ENCODE measurements at regions not wholly inside any gene's neighbourhood (a gene's known extent, or its start where the extent isn't known, plus 50 kb on each side); places are given as distances from the start of the nearest gene placed in this dataset.
"Not testable (repeated sequence)": the region's sequence is repeated elsewhere in the genome, so short reads cannot be mapped to it uniquely, and the experiment has no call there.

DNA sequence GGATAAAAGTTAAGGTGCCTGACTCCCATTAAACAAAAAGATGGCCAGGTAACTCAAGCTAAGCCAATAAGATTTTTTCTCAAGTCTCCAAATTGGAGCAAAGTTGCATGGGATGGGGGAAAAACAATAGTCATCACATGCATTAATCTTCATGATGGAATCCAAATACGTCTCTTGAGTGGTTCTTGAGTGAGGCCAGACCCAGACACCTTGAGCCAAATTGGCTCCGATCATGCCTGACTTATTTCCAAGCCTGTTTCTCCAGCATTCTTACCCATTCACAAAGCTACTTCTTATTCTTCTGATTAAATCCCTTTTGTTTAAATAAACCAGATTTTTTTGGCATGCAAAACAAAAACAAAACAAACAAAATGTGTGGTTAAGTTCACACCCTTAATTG, 420.3 kb upstream of the NRSN1 start:
- DNase-seq, result no peak

DNA sequence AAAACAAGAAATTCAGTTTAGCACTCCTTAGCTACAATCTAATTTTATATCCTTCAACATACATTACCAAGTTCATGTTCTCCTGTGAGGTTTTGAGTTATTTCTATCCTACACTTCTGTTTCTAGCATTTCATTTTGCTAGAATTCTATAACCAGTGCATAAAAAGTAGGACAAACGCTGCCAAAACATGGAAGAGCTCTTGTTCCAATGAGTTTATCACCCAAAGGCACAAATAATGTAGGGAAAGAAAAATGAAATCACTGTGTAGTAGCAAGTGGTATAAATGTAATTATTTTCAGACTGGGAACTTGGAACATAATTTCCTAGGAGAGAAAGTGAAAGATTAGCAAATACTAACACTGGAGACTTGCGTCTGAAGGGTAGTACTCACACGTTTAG, 413.3 kb upstream of the NRSN1 start:
- no peak for DNase-seq

DNA sequence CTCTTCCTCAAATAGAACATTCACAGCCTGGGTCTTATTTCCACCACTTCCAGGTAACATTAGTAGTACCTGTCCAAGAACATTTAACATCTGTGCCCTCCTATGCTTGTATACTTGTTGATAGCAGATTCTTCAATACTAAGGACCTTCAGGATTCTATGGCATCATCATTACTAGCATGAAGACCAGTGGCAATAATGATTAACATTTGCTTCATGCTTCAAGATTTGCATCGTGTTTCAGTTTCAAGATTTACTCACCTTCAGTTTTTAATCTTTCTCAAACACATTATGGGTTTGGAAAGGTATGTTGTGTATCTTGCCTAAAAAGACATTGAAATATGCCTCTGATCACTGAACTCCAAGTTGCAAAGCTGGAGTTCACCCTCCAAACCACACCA, 412.8 kb upstream of the NRSN1 start:
- peak; percentile 2 for DNase-seq

DNA sequence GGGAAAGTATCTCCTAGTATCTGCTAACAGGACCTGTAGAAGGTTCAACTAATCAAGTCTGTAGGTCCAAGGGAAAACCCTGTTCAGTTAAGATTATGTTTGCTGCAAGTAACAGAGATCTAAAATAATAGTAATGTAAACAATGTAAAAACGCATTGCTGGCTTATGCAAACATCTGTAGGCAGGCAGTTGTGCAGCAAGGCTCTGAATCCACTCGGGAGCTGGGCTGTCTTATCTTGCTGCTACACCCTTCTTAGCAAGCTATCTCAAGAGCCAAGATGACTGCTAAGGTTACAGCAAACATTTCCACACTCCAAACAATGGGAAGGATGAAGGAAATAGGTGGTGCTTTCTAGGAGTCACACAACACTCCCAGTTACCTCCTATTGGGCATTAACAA, 397.3 kb upstream of the NRSN1 start:
- no peak for DNase-seq

DNA sequence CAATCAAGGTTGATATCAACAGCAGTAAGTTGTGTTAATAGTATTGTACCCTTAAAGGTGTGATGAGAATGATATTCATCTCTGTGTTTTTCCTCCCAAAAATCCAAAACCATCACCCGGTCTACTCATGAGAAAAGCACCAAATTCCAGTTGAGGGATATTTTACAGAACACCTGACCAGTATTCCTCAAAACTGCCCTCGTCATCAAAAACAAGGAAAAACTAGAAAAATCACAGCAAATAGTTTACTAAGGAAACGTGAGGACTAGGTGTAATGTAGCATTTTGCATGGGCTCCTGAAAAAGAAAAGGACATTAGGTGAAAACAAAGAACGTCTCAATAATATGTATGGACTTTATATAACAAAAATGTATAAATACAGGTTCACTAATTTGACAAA, 394.4 kb upstream of the NRSN1 start:
- DNase-seq, result no peak

DNA sequence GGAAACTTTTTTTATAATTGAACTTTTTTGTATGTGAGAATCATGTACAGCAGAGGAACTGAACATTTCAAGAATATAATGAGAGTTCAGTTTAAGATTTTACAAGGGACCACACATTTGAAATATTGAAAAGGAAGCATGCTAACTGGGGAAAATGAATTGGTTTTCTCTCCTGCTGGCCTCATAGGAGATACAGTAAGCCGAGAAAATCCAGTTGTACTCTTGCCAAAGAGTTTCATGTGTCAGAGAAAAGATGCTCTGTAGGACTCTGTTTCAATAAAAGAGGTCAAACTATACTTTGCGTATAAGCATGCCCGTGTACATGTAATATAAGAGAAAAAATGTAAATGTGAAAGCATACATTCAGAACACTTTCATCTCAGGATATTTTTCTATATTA, 393.5 kb upstream of the NRSN1 start:
- DNase-seq, result no peak

DNA sequence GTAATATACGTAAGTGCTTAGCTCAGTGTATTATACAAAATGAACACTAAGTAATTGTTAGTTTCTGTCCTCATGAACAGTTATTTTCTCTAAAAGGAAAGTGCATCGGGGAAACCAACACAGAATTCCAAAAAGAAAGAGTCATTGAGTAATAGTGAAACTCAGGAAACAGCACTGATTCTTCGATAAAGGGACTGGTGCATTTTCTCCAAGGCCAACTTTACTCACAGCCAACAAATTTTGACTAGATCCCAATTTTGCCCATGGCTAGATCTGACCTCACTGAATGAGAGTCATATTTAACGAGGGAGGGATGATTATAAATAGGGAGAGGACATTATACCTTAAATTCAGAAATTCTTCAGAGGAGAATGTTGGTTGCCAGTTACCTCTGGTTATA, 390.9 kb upstream of the NRSN1 start:
- no peak for DNase-seq

DNA sequence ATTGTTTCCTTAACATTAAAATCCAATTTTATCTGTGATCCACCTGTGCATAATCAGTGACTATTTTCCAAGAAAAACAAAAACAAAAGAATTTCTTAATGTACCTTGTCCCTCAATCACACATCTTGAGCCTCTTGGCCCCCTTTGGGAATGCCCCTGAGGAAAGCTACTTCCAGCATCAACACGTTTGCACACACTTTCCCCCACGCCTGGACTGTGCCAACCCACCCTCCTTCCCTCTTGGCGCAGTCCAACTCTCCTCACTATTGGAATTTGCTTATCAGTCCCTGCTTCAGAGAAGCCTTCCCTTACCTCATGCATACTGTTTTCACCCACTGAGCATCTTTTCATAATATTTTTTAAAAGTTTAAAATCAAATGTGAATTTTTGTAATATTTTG, 389.4 kb upstream of the NRSN1 start:
- DNase-seq, result no peak

DNA sequence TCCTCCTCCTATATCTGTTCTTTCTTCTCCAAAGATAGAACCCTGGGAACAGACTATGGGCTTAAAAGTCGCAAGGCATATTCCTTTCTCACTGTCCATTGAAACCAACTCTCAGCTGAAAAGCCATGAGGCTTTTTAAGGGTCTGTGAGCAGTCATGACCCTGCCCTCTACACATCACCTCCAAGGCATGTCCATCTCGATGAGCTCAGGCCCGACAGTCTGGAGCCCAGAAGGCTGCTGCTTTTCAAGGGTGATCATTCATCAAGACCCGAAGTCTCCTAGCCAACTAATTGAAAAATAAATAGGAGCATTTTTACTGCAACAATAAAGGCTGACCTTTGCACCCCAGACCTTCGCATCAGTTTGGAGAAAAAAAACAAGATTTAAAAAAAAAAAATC, 378.8 kb upstream of the NRSN1 start:
- no peak for DNase-seq

DNA sequence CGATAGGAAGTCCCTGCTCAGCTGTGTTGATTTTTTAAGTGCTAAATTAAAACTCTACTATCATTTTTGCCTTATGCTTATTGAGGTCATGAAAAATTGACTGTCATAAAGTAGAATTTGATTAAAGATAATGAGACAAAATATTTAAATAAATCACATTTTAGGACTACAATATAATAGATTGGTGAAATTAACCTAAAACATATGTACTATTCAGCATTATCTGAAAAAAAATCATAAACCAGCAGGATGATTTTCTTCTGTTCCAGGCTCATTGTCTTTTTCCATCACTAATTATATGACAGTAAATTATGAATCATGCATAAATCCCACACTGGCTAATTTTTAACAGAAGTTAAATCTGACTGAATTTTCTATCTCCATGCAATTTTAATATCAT, 373.6 kb upstream of the NRSN1 start:
- DNase-seq, result no peak

DNA sequence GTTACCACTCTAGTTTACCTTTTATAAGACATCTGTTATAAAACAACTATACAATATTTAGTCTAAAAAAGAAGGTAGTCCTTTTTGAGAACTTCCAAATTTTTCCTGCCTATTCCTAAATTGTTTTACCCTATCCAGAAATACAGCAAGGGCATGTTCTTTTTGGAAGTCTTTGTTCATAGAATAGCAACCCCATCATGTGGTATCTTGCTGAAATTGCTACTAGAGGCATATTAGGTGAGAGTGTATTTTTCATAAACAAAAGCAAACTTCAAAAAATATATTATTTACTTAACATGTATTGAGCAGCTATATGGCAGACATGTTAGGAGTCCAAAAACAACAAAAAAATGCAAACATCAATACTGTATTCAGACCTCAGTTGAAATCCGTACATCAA, 371.8 kb upstream of the NRSN1 start:
- no peak for DNase-seq

DNA sequence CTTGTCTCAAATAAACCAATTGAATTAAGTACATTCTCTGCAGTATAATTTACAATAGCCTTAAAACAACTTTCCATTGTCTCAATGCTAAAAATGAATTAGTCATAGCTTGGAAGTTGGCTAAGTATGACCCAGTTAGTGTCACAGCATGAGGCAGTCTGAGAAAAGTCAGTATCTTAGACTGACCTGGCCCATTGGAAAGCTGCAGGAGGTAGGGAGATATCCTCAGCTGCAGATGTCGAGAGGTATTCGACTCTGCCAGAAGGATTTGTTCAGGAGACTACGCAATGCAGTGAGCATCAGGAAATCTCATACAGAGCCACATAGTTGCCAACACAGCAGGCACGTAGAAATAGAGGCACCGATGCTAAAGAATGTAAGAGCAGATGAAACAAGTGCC, 350.9 kb upstream of the NRSN1 start:
- DNase-seq, result no peak

DNA sequence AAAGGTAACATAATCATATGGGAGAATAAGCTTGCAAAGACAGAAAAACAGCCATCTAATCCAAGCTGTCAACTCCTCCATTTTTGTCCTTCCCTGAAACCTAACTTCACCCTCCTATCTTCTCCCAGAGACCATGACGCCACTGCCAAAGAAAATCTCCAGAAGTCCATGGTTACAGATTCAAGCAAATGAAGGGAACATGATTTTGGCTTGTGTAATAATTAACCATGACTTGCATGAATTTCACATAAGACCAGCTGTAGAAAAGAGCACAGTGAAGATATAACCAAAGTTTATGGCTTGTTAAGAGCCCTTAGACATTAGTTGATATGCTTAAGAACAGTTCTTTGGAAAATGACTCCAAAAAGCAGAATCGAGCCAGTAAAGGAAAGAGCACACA, 342.1 kb upstream of the NRSN1 start:
- no peak for DNase-seq

DNA sequence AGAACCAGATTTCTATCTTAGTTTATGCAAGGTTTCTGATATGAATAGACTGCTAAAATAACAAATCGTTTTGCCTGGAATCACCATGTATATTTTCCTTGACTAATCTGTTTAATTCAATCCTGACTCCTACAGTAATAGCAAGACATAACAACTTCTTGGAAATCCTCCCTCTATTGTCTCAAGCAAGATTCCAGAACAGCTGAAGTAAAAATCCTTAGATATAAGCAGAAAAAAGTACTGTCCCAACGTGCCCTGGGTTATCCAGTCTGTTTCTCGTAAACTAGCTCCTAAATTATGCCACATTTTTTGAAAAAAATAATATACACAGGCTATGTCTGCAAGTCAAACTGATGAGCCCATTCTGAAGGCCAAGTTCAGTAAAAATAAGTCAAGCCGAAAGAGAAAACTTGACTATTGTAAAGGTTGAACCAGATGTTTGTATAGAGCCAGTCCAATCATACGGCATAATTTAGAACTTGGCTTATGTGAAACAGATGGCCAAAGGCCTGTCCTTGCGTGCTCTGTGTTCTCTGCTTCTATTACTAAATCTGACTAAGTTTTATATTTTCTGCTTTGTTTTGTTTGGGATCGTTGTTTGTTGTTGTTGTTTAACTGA, 341.6 kb upstream of the NRSN1 start:
- DNase-seq, result no peak

DNA sequence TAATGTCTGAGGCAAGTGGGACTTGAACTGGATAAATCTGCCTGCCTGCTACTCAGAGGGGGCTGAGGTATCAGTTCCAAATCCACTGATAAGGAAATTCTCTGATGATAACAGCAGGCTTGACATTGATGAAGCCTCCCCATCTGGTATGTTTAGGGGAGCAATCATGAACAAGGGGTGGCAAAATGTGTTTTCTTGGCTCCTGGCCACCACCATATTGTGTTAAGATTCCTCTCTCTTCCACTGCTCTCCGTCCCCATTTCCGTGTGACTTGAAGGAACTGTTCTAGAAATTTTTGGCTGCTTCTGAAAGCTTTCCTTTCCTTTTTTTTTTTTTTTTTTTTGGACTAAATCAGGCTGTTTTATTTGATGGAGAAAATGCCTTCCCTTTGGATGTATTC, 335.3 kb upstream of the NRSN1 start:
- no peak for DNase-seq

DNA sequence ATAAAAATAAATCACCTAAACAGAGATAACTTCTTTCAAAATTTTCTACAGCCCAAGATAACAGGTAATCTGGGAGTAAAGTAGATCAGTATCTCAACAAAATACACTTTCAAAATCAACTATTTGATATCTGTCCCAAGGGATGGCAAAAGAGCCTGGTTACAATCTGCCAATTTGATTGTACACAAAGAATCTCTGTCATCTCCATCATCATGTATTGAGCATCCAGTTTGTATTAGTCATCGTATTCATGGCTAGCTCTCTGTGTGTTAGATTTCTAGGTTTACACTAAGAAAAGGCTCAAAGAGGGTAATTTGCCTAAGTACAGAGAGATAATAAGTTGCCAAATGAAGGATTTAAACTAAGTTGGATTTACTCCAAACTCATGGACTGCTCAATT, 329.0 kb upstream of the NRSN1 start:
- DNase-seq, result no peak

DNA sequence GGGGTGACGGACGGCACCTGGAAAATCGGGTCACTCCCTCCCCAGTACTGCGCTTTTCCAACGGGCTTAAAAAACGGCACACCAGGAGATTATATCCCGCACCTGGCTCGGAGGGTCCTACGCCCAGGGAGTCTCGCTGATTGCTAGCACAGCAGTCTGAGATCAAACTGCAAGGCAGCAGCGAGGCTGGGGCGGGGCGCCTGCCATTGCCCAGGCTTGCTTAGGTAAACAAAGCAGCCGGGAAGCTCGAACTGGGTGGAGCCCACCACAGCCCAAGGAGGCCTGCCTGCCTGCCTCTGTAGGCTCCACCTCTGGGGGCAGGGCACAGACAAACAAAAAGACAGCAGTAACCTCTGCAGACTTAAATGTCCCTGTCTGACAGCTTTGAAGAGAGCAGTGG, 321.7 kb upstream of the NRSN1 start:
- DNase-seq, result not testable (repeated sequence)

DNA sequence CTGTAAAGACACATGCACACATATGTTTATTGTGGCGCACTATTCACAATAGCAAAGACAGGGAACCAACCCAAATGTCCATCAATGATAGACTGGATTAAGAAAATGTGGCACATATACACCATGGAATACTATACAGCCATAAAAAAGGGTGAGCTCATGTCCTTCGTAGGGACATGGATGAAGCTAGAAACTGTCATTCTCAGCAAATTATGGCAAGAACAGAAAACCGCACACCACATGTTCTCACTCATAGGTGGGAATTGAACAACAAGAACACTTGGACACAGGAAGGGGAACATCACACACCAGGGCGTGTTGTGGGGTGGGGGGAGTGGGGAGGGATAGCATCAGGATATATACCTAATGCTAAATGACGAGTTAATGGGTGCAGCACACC, 304.9 kb upstream of the NRSN1 start:
- DNase-seq, result not testable (repeated sequence)

DNA sequence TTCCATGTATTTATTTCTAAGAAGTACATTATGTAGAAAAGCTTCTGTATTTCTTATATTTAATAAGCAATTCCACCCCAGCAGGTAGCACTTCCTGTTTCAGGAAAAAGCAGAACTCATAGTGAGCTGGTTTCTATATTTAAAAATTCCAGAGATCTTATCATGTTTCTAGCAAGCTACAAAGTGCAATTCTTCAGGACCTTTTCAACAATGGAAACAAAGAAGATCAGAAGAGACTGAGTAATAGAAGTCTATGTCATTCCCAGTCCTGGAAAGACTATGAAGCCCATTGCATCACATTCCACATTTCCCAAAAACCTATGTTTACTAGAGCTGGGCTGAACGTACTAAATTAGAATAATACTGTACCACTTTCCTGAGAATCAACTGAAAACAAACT, 302.6 kb upstream of the NRSN1 start:
- DNase-seq, result no peak

DNA sequence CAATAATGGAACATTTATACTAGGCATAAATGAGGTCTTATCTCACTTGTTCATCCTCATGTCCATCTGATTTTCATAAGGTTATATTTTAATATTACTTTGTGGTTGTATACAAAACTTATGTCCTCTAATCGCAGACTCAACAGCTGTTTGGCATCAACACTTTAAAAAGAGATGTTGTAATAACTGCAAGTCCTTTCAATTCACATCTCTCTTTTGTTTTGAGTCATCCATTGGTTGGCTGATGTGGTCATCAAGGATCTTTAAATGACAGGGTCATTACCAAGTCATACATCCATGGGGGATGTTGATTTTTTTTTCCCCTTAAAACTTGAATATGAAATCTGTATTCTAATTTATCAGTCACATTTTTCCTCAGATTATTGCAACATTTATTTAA, 299.4 kb upstream of the NRSN1 start:
- DNase-seq, result peak; percentile 10

DNA sequence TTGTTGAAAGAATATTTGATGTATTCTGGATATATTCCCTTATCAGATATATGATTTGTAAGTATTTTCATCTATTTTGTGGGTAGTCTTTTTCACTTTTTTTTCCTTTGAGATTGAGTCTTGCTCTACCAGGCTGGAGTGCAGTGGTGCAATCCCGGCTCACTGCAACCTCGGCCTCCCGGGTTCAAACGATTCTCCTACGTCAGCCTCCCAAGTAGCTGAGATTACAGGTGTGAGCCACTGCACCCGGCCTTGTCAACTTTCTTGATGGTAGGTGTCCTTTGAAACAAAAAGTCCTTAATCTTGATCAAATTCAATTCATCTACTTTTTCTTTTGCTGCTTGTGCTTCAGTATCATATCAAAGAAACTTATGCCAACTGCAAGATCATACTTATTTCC, 297.2 kb upstream of the NRSN1 start:
- no peak for DNase-seq

DNA sequence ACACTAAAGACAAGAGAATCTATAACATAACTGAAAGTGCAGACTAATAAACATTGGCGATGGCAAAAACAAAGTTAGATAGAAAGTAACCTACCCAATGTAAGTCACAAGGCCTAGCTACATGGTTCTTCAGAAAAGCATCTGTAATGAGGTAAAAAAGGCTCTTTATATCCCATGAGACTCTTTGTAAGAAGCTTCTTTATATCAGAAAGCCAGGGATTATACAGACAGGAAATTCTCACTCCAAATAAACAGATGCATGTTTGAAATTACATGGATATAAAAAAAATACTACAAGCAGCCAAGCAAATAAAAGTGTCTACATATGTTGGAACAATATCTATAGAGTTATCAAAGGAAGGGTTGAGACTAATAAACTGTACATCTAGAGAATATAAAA, 284.9 kb upstream of the NRSN1 start:
- no peak for DNase-seq

DNA sequence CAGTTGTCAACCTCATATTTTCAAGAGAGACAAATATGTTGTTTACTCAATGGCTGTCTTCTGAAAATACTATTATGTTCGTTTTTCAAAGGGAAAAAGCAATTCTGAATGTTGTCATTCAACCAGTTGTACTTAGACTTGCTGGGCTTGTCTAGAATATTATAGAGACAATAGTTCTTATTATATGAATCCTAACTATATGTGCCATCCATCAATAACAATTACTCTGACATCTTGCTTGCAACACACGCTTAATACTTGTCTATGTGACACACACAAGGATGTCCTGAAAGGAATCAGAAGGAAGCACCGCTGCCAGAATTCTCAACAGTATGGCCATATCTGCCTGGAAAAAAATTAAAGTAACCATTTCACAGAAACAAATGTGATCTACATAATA, 283.3 kb upstream of the NRSN1 start:
- no peak for DNase-seq

DNA sequence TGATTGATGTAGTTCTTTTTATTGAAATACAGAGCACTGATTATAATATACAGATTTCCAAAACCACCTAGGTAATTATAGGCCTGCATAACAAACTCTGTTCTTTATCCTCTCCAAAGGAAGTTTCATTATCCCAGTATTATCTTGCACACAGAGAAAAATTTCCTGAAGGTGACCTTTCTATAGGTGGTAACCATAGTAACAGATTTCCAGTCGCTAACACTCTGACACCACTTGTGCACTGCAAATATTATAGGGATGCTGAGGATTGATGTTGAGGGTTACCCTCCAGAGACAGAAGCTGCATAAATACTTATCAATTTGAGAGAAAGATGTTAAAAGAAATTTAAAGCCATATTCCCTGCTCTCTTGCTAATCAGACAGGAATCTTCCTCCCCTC, 274.5 kb upstream of the NRSN1 start:
- DNase-seq, result no peak

DNA sequence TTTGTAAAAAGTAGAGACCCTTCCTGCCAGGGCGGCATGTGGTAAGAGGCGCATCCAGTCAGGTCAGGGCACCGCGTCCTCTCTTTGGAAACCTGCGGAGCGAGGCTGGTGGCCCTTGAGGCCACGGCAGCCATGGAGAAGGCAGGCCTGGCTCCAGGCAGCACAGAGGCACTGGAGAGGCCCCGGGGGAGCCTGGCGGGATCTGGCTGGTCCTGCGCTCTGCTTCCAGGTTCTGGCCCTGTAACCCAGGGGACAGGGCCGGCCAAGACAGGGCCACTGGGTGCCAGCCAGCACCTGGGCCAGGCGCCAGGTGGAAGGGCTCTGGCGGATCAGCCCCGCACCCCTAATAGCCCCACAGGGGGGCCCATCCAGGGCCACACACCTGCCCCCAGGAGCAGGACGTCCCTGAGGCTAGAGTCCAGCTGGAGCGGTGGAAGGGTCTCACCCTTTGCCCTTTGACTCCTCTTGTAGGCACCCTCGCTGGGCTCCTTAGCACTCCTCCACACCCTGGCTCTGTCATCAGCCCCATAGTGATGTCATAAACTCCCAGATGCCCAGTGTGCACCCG, 272.4 kb upstream of the NRSN1 start:
- not testable (repeated sequence) for DNase-seq

DNA sequence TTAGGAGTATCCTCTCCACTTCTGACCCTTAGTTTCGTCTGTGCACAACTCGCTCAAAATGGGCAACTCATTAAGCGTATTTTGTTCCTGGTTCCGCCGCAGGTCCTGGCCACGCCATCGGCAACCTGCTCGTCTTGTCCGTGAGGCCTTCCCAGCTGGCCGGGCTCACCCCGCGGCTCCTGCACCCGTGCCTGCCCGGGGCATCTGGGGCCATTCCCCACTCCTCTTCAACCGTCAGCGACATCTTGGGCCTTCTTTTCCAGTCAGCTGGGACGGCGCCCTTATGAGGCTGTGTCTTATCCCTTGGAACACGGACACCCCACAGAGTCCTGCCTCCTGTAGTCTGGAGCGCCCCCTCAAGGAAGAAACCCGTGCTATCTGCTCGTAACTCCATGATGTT, 271.9 kb upstream of the NRSN1 start:
- not testable (repeated sequence) for DNase-seq

Data from activated CD4-positive, alpha-beta T cell treated with anti-CD3 and anti-CD28 coated beads, Interleukin-10, Interleukin-2, amounts not matched to agents 100 ng/mL and 50 ng/mL, durations not matched to agents 16 hours and 8 hours (primary cell).